ENCODE measurements at regions not wholly inside any gene's neighbourhood (a gene's known extent, or its start where the extent isn't known, plus 50 kb on each side); places are given as distances from the start of the nearest gene placed in this dataset.

GRCh38 chr11:23570828-23571227 lies 710.6 kb upstream of the CCDC179 start:
- in situ Hi-C loops (cut with HindIII; ENCODE audit: low sequenced_read_pairs), result no loop called here

GRCh38 chr11:23573429-23573828 lies 713.2 kb upstream of the CCDC179 start:
- no peak overlapping the region for H3K4me3 ChIP-seq (ENCODE audit: low read depth, low read length)
- DNase-seq (ENCODE audit: low read depth), result peak; percentile 20
- no peak for TF ChIP-seq CTCF (IDR thresholded peaks at IDR 0.05; ENCODE audit: low read depth, low read length, missing control alignments)
- in situ Hi-C loops (cut with HindIII; ENCODE audit: low sequenced_read_pairs), result no loop called here

More at GRCh38 chr11:23570828-23571227, 710.6 kb upstream of the CCDC179 start:
- H3K4me3 ChIP-seq (ENCODE audit: low read depth, low read length), result no peak overlapping the region
- no peak for TF ChIP-seq CTCF (IDR thresholded peaks at IDR 0.05; ENCODE audit: low read depth, low read length, missing control alignments)
- no peak for DNase-seq (ENCODE audit: low read depth)

- no peak for DNase-seq (ENCODE audit: low read depth)
- in situ Hi-C loops (cut with HindIII; ENCODE audit: low sequenced_read_pairs), result no loop called here
- no peak overlapping the region for H3K4me3 ChIP-seq (ENCODE audit: low read depth, low read length)
- TF ChIP-seq CTCF (IDR thresholded peaks at IDR 0.05; ENCODE audit: low read depth, low read length, missing control alignments), result no peak
Observed at GRCh38 chr11:23574149-23574548, 713.9 kb upstream of the CCDC179 start.

- TF ChIP-seq CTCF (IDR thresholded peaks at IDR 0.05; ENCODE audit: low read depth, low read length, missing control alignments), result no peak
- no peak for DNase-seq (ENCODE audit: low read depth)
- H3K4me3 ChIP-seq (ENCODE audit: low read depth, low read length), result no peak overlapping the region
- in situ Hi-C loops (cut with HindIII; ENCODE audit: low sequenced_read_pairs), result no loop called here
Observed at GRCh38 chr11:23577296-23577695, 717.0 kb upstream of the CCDC179 start.

- H3K4me3 ChIP-seq (ENCODE audit: low read depth, low read length), result no peak overlapping the region
- no peak for TF ChIP-seq CTCF (IDR thresholded peaks at IDR 0.05; ENCODE audit: low read depth, low read length, missing control alignments)
- in situ Hi-C loops (cut with HindIII; ENCODE audit: low sequenced_read_pairs), result no loop called here
- DNase-seq (ENCODE audit: low read depth), result no peak
Observed at GRCh38 chr11:23585416-23586104, 725.3 kb upstream of the CCDC179 start.

- DNase-seq (ENCODE audit: low read depth), result no peak
- in situ Hi-C loops (cut with HindIII; ENCODE audit: low sequenced_read_pairs), result no loop called here
- TF ChIP-seq CTCF (IDR thresholded peaks at IDR 0.05; ENCODE audit: low read depth, low read length, missing control alignments), result no peak
- H3K4me3 ChIP-seq (ENCODE audit: low read depth, low read length), result no peak overlapping the region
Observed at GRCh38 chr11:23586173-23586572, 725.9 kb upstream of the CCDC179 start.
